Naive thymus-derived CD8-positive, alpha-beta T cell (primary cell): ENCODE measurements at regions not wholly inside any gene's neighbourhood (a gene's known extent, or its start where the extent isn't known, plus 50 kb on each side); places are given as distances from the start of the nearest gene placed in this dataset.
"Not testable (repeated sequence)": the region's sequence is repeated elsewhere in the genome, so short reads cannot be mapped to it uniquely, and the experiment has no call there.

Experiments used
- ATAC-seq, 2 donors: fragments of 150-1000 bp; cut with Tn5 transposase in 1 of 2; sonication (Bioruptor Pico), chemical (Tn5 transposase) in 1 of 2; 1 replicate in 1 of 2; 2 replicates in 1 of 2; pipeline ENCODE4 v1.10.0; 2021; ENCODE audit warnings: mild to moderate bottlenecking in 2 of 2, moderate library complexity in 2 of 2
- POLR2A ChIA-PET: fragments of 350-600 bp; sonication (Branson Sonifier 250); formaldehyde crosslinking; loops from one replicate; lab custom pipeline; 2021; ENCODE audit warnings: antibody characterized with exemption; lab: Charles Lee
- DNase-seq, 10 donors: peaks; one replicate each; pipeline versions ENCODE4 v3.0.0 to v3.0.0-alpha.2; 2020 to 2022
- H3K27ac Mint-ChIP-seq, 10 donors: one replicate each; pipeline ENCODE4 v1.8.0; 2020 to 2022; ENCODE audit warnings: mild to moderate bottlenecking in 10 of 10, mixed read lengths in 10 of 10, moderate library complexity in 4 of 10, inconsistent platforms in 1 of 10
- H3K27me3 Mint-ChIP-seq, 5 donors: one replicate each; pipeline ENCODE4 v1.8.0; 2021 to 2022; ENCODE audit warnings: mixed read lengths in 5 of 5
- H3K36me3 Mint-ChIP-seq, 3 donors: one replicate each; pipeline ENCODE4 v1.8.0; 2020 to 2022; ENCODE audit warnings: mixed read lengths in 3 of 3, mild to moderate bottlenecking in 2 of 3, inconsistent platforms in 1 of 3
- H3K4me1 Mint-ChIP-seq, 4 donors: one replicate each; pipeline ENCODE4 v1.8.0; 2021 to 2022; ENCODE audit warnings: mixed read lengths in 4 of 4
- H3K4me3 Mint-ChIP-seq, 10 donors: one replicate each; pipeline ENCODE4 v1.8.0; 2020 to 2022; ENCODE audit warnings: mild to moderate bottlenecking in 10 of 10, mixed read lengths in 10 of 10, moderate library complexity in 6 of 10, inconsistent platforms in 1 of 10
- H3K9me3 Mint-ChIP-seq, 9 donors: one replicate each; pipeline ENCODE4 v1.8.0; 2020 to 2022; ENCODE audit warnings: mixed read lengths in 9 of 9, mild to moderate bottlenecking in 3 of 9, inconsistent platforms in 1 of 9, moderate library complexity in 1 of 9

GRCh38 chr10:83754857-83755256, 384.5 kb upstream of the GHITM start:
- Mint-ChIP-seq H3K4me1 (no peaks in the 10 kb centered on the region), H3K27me3 (no peaks in the 10 kb centered on the region), H3K9me3 (peaks cover 0 to 68% (median 37%) of the 10 kb centered on the region in 9 donors), H3K4me3 (no peak overlapping the region), H3K36me3 (peaks cover 0 to 17% (median 8%) of the 10 kb centered on the region in 3 donors), H3K27ac (no peak overlapping the region)
- ATAC-seq (no peak), DNase-seq (no peak)
- POLR2A ChIA-PET: no interaction called here

GRCh38 chr10:83760142-83760541, 379.2 kb upstream of the GHITM start:
- POLR2A ChIA-PET: no interaction called here
- ATAC-seq: no peak
- no peak for DNase-seq
- Mint-ChIP-seq H3K4me3 (no peak overlapping the region), H3K27me3 (peaks cover 0 to 4% (median 0%) of the 10 kb centered on the region in 5 donors), H3K9me3 (peaks cover 0 to 16% (median 4%) of the 10 kb centered on the region in 9 donors), H3K4me1 (no peaks in the 10 kb centered on the region), H3K36me3 (peaks cover 0 to 4% (median 0%) of the 10 kb centered on the region in 3 donors), H3K27ac (no peak overlapping the region)

GRCh38 chr10:83764666-83765065, 374.6 kb upstream of the GHITM start:
- POLR2A ChIA-PET: no interaction called here
- ATAC-seq (no peak), DNase-seq (no peak)
- peaks cover 0 to 5% (median 0%) of the 10 kb centered on the region in 9 donors for H3K9me3 Mint-ChIP-seq
- H3K36me3 Mint-ChIP-seq: no peaks in the 10 kb centered on the region
- peaks cover 0 to 4% (median 0%) of the 10 kb centered on the region in 5 donors for H3K27me3 Mint-ChIP-seq
- no peaks in the 10 kb centered on the region for H3K4me1 Mint-ChIP-seq
- no peak overlapping the region for H3K4me3 Mint-ChIP-seq
- no peak overlapping the region for H3K27ac Mint-ChIP-seq

GRCh38 chr10:83765731-83766130, 373.6 kb upstream of the GHITM start:
- Mint-ChIP-seq H3K27me3 (peaks cover 0 to under 1% (median 0%) of the 10 kb centered on the region in 5 donors), H3K9me3 (peaks cover 0 to 5% (median 0%) of the 10 kb centered on the region in 9 donors), H3K4me3 (no peak overlapping the region), H3K27ac (no peak overlapping the region), H3K4me1 (no peaks in the 10 kb centered on the region), H3K36me3 (no peaks in the 10 kb centered on the region)
- no peak for DNase-seq
- POLR2A ChIA-PET: no interaction called here
- no peak for ATAC-seq

- Mint-ChIP-seq H3K27ac (no peak overlapping the region), H3K4me3 (no peak overlapping the region), H3K36me3 (peaks cover 0 to 7% (median 0%) of the 10 kb centered on the region in 3 donors), H3K4me1 (no peaks in the 10 kb centered on the region), H3K9me3 (peaks cover 2 to 20% (median 9%) of the 10 kb centered on the region in 9 donors), H3K27me3 (no peaks in the 10 kb centered on the region)
- POLR2A ChIA-PET: no interaction called here
- ATAC-seq: no peak
- DNase-seq: no peak
Observed at GRCh38 chr10:83769281-83769820, 370.0 kb upstream of the GHITM start.

DNA sequence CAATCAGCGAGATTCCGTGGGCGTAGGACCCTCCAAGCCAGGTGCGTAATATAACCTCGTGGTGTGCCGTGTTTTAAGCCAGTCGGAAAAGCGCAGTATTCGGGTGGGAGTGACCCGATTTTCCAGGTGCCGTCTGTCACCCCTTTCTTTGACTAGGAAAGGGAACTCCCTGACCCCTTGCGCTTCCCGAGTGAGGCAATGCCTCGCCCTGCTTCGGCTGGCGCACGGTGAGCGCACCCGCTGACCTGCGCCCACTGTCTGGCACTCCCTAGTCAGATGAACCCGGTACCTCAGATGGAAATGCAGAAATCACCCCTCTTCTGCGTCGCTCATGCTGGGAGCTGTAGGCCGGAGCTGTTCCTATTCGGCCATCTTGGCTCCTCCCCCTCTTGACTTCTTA, 352.6 kb upstream of the GHITM start:
- H3K4me3 Mint-ChIP-seq, ATAC-seq, H3K36me3 Mint-ChIP-seq, H3K27me3 Mint-ChIP-seq, POLR2A ChIA-PET, H3K27ac Mint-ChIP-seq, H3K4me1 Mint-ChIP-seq, DNase-seq: not testable (repeated sequence)
- peaks cover 0 to 38% (median 11%) of the 10 kb centered on the region in 9 donors for H3K9me3 Mint-ChIP-seq

DNA sequence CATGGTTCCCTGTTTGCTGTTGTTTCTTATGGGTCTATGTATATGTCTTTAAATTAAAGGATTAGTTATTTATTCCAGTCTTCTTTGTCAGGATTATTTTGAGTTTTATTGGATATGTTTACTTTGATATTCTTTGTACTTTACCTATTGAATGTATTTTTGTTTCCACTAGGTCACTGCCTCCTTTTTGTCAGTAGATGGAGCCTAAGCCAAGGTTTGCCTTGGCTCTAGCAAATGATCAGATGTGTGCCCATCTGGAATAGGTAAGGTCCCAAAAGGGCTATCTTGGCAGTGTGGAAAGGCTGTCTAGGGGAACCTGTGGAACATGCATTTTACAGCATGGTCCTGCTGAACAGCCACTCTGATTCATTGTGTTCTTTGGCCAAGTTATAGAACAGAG, 337.3 kb upstream of the GHITM start:
- POLR2A ChIA-PET: no interaction called here
- Mint-ChIP-seq H3K27me3 (peaks cover 0 to 7% (median 0%) of the 10 kb centered on the region in 5 donors), H3K4me3 (no peak overlapping the region), H3K27ac (no peak overlapping the region), H3K36me3 (no peaks in the 10 kb centered on the region), H3K9me3 (peaks cover 0 to 23% (median 11%) of the 10 kb centered on the region in 9 donors), H3K4me1 (no peaks in the 10 kb centered on the region)
- DNase-seq (no peak), ATAC-seq (no peak)

DNA sequence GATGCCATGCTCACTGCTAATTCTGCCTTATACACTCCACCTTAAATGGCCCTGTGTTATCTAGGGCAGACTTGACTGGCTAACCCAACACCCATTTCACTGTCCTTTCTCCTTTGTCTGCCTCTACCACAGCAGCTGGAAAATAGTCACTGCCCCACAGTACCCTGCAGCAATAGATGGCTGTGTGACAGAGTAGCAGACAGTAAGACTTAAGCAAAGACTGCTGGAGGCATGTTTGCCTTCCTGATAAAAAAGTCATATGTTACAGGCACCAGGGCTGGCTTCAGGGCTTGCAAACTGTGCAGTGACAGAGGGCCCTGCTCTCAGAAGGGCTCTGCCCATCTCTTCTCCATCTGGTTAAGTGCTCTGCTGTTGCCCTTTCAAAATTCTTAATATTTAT, 332.6 kb upstream of the GHITM start:
- ATAC-seq: no peak
- Mint-ChIP-seq H3K27me3 (peaks cover 2 to 7% (median 3%) of the 10 kb centered on the region in 5 donors), H3K4me3 (no peak overlapping the region), H3K9me3 (peaks cover 0 to 10% (median 4%) of the 10 kb centered on the region in 9 donors), H3K36me3 (no peaks in the 10 kb centered on the region), H3K27ac (peak overlapping the region in 1 of 10 donors; percentile 24), H3K4me1 (no peaks in the 10 kb centered on the region)
- DNase-seq: no peak
- POLR2A ChIA-PET: no interaction called here

DNA sequence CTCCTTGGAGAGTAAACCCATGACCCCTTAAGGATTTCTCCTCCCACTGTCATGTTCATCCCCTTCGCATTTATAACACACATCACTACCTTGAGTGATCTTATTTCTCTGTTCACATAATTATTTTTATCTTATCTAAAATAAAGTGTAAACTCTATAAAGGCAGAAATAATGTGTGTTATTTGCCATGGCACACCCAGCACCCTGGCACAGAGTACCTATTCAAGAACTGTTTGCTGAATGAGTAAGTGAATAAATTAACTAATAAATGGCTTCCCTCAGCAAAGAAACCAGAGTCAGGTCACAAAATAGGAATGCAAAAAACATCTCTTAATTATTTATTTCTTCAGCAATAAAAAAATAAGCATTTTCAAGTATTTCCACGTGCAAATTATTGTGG, 330.3 kb upstream of the GHITM start:
- H3K4me3 Mint-ChIP-seq: no peak overlapping the region
- no peak for ATAC-seq
- peaks cover 0 to 3% (median 2%) of the 10 kb centered on the region in 5 donors for H3K27me3 Mint-ChIP-seq
- no peak overlapping the region for H3K27ac Mint-ChIP-seq
- no peak for DNase-seq
- no peaks in the 10 kb centered on the region for H3K4me1 Mint-ChIP-seq
- peaks cover 0 to 5% (median 0%) of the 10 kb centered on the region in 9 donors for H3K9me3 Mint-ChIP-seq
- no peaks in the 10 kb centered on the region for H3K36me3 Mint-ChIP-seq
- POLR2A ChIA-PET: no interaction called here

DNA sequence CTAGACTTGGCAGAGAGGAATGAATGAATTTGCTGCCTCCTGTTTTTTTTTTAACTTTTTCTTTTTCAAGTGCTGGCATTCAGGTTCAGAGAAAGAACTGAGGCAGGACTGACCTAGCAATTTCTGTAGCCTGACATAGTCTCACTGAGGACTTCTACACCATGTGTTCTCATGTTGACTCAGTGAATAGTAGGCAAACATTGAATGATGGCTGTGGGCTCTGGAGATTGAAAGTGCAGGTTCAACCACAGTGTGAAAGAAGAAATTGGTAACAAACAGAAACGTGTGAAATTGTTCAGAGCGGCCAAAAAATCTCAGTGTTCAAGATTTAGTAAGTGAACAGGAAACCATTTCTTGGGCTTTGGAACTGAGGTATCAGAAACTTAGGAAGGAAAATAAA, 322.4 kb upstream of the GHITM start:
- no peak for ATAC-seq
- Mint-ChIP-seq H3K4me1 (no peaks in the 10 kb centered on the region), H3K27ac (no peak overlapping the region), H3K27me3 (peaks cover 0 to 4% (median 0%) of the 10 kb centered on the region in 5 donors), H3K4me3 (no peak overlapping the region), H3K9me3 (peaks cover 0 to 8% (median 2%) of the 10 kb centered on the region in 9 donors), H3K36me3 (no peaks in the 10 kb centered on the region)
- no peak for DNase-seq
- POLR2A ChIA-PET: no interaction called here

GRCh38 chr10:83817797-83818196, 321.5 kb upstream of the GHITM start:
- H3K4me1 Mint-ChIP-seq: no peaks in the 10 kb centered on the region
- no peaks in the 10 kb centered on the region for H3K36me3 Mint-ChIP-seq
- no peak for ATAC-seq
- POLR2A ChIA-PET: no interaction called here
- peaks cover 0 to 4% (median 2%) of the 10 kb centered on the region in 5 donors for H3K27me3 Mint-ChIP-seq
- H3K4me3 Mint-ChIP-seq: no peak overlapping the region
- no peak overlapping the region for H3K27ac Mint-ChIP-seq
- no peak for DNase-seq
- peaks cover 0 to 8% (median 4%) of the 10 kb centered on the region in 9 donors for H3K9me3 Mint-ChIP-seq

- ATAC-seq (no peak), DNase-seq (no peak)
- peaks cover 0 to 4% (median 2%) of the 10 kb centered on the region in 5 donors for H3K27me3 Mint-ChIP-seq
- H3K4me1 Mint-ChIP-seq: no peaks in the 10 kb centered on the region
- peaks cover 0 to 8% (median 5%) of the 10 kb centered on the region in 9 donors for H3K9me3 Mint-ChIP-seq
- no peak overlapping the region for H3K27ac Mint-ChIP-seq
- POLR2A ChIA-PET: no interaction called here
- no peaks in the 10 kb centered on the region for H3K36me3 Mint-ChIP-seq
- H3K4me3 Mint-ChIP-seq: no peak overlapping the region
Observed at GRCh38 chr10:83819609-83820008, 319.7 kb upstream of the GHITM start.

- DNase-seq (no peak), ATAC-seq (no peak)
- POLR2A ChIA-PET: no interaction called here
- H3K9me3 Mint-ChIP-seq: peaks cover 0 to 8% (median 6%) of the 10 kb centered on the region in 9 donors
- H3K36me3 Mint-ChIP-seq: no peaks in the 10 kb centered on the region
- no peaks in the 10 kb centered on the region for H3K4me1 Mint-ChIP-seq
- no peak overlapping the region for H3K4me3 Mint-ChIP-seq
- peaks cover 0 to 4% (median 2%) of the 10 kb centered on the region in 5 donors for H3K27me3 Mint-ChIP-seq
- no peak overlapping the region for H3K27ac Mint-ChIP-seq
Observed at GRCh38 chr10:83820033-83820432, 319.3 kb upstream of the GHITM start.

DNA sequence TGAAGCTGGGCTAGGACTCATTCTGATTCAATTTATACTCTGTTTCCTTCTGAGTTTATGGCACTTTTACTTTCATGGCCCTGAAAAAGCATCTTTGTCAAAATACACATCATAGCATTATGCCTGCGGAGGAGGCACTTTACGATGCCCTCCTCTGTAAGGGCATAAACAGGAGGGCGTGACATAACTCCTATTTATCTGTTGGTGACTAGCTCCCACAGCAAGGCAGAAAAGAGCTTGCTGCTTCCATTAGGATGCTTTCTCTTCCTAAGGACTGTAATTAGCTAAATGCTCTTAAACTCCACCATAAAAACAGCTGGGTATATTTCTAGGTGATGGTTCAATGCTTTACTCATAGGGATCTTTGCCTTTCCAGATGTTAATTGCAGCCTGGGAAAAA, 315.2 kb upstream of the GHITM start:
- no peak overlapping the region for H3K4me3 Mint-ChIP-seq
- H3K9me3 Mint-ChIP-seq: peaks cover 0 to 18% (median 8%) of the 10 kb centered on the region in 9 donors
- ATAC-seq (no peak), DNase-seq (no peak)
- no peak overlapping the region for H3K27ac Mint-ChIP-seq
- H3K36me3 Mint-ChIP-seq: no peaks in the 10 kb centered on the region
- peaks cover 0 to 4% (median 0%) of the 10 kb centered on the region in 5 donors for H3K27me3 Mint-ChIP-seq
- no peaks in the 10 kb centered on the region for H3K4me1 Mint-ChIP-seq
- POLR2A ChIA-PET: no interaction called here
